ENCODE measurements at regions not wholly inside any gene's neighbourhood (a gene's known extent, or its start where the extent isn't known, plus 50 kb on each side); places are given as distances from the start of the nearest gene placed in this dataset.

DNA sequence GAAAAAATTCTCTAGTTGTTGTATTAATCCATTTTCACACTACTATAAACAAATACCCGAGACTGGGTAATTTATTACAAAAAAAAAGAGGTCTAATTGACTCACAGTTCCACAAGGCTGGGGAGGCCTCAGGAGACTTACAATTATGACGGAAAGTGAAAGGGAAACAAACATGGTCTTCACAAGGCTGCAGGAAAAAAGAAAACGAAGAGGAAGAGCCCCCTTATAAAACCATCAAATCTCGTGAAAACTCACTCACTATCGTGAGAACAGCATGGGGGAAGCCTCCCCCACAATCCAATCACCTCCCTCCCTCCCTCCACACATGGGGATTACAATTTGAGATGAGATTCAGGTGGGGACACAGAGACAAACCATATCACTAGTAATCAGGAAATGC, 61.7 kb upstream of the SPTBN1 start:
- no peak for DNase-seq
- Mint-ChIP-seq H3K36me3 (ENCODE audit: low read depth) (peaks cover 8% of the 10 kb centered on the region; the same call in 1 of the 2 replicates), H3K9me3 (peaks cover 11% of the 10 kb centered on the region), H3K27me3 (ENCODE audit: insufficient read depth) (peaks cover 3% of the 10 kb centered on the region; the same call in 1 of the 2 replicates), H3K27ac (no peak overlapping the region), H3K4me1 (ENCODE audit: low read depth) (peaks cover 10% of the 10 kb centered on the region), H3K4me3 (no peak overlapping the region)
- TF ChIP-seq, protein P1, sequence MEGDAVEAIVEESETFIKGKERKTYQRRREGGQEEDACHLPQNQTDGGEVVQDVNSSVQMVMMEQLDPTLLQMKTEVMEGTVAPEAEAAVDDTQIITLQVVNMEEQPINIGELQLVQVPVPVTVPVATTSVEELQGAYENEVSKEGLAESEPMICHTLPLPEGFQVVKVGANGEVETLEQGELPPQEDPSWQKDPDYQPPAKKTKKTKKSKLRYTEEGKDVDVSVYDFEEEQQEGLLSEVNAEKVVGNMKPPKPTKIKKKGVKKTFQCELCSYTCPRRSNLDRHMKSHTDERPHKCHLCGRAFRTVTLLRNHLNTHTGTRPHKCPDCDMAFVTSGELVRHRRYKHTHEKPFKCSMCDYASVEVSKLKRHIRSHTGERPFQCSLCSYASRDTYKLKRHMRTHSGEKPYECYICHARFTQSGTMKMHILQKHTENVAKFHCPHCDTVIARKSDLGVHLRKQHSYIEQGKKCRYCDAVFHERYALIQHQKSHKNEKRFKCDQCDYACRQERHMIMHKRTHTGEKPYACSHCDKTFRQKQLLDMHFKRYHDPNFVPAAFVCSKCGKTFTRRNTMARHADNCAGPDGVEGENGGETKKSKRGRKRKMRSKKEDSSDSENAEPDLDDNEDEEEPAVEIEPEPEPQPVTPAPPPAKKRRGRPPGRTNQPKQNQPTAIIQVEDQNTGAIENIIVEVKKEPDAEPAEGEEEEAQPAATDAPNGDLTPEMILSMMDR (IDR thresholded peaks at IDR 0.05) = no peak

DNA sequence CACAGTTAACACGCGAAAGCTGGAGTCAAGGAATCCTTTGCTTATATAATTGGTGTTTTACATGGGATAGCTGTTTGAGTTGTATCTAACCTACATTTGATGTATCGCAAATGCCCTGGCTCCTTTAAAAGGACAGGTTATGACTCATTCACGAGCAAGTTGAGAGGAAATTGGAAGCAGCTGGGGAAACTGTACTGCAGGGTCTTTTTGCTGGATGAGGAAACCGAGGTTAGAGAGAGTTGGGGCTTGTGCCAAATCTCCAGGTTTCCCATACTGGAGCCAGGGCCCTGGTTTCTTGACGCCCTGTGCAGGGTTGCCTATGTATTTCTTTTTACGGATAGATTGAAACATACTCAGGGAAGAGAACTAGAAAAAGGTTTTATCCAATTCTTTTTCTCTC, 60.0 kb upstream of the SPTBN1 start:
- no peaks in the 10 kb centered on the region for H3K27me3 Mint-ChIP-seq (ENCODE audit: insufficient read depth)
- TF ChIP-seq, protein P1 (IDR thresholded peaks at IDR 0.05) = no peak
- H3K36me3 Mint-ChIP-seq (ENCODE audit: low read depth) = peaks cover 8% of the 10 kb centered on the region; the same call in 1 of the 2 replicates
- H3K4me3 Mint-ChIP-seq = no peak overlapping the region
- H3K9me3 Mint-ChIP-seq = peaks cover 11% of the 10 kb centered on the region
- DNase-seq = peak; percentile 22
- H3K4me1 Mint-ChIP-seq (ENCODE audit: low read depth) = peaks cover 10% of the 10 kb centered on the region
- no peak overlapping the region for H3K27ac Mint-ChIP-seq

DNA sequence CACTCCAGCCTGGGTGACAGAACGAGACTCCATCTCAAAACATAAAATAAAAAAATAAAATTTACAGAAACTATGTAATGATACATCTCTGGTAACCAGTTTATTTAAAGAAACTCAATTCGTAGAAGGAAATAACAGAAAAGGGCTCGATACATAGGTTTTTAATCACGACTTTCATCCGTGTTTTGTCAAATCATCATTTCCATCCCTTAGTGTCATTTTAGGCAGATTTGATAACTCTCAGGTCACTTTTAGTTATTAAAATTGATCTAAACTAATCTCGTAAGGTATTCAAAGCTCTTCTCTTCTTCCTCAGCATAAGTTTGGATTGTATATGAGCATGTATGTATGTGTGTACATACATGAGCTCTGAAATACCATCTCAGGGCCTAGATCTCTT, 59.3 kb upstream of the SPTBN1 start:
- Mint-ChIP-seq H3K4me3 (no peak overlapping the region), H3K36me3 (ENCODE audit: low read depth) (peaks cover 8% of the 10 kb centered on the region; the same call in 1 of the 2 replicates), H3K4me1 (ENCODE audit: low read depth) (peaks cover 10% of the 10 kb centered on the region), H3K27me3 (ENCODE audit: insufficient read depth) (no peaks in the 10 kb centered on the region), H3K9me3 (peaks cover 11% of the 10 kb centered on the region), H3K27ac (no peak overlapping the region)
- TF ChIP-seq, protein P1 (IDR thresholded peaks at IDR 0.05) = no peak
- DNase-seq = no peak

DNA sequence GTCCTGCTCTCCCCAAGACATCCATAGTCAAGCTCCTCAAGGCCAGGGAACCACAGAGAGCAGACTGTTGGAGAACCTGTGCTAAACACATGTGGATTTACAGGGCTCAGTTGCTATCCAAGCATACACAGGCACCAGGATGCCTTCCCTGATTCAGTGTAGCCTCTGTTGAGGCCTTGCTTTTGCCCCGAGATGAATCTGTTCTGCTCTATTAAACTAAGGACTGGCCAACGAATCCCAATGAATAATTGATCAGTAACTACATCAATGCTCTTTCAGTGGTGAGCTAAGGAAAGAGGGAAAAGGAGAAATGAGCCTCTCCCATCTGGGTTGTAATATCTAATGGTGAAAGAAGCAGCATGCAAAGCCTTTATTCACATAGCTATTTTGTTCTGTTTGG, 58.7 kb upstream of the SPTBN1 start:
- H3K36me3 Mint-ChIP-seq (ENCODE audit: low read depth) = peaks cover 8% of the 10 kb centered on the region; the same call in 1 of the 2 replicates
- H3K9me3 Mint-ChIP-seq = peaks cover 11% of the 10 kb centered on the region
- H3K27me3 Mint-ChIP-seq (ENCODE audit: insufficient read depth) = no peaks in the 10 kb centered on the region
- H3K27ac Mint-ChIP-seq = no peak overlapping the region
- peaks cover 17% of the 10 kb centered on the region for H3K4me1 Mint-ChIP-seq (ENCODE audit: low read depth)
- DNase-seq = no peak
- no peak overlapping the region for H3K4me3 Mint-ChIP-seq
- TF ChIP-seq, protein P1 (IDR thresholded peaks at IDR 0.05) = no peak

DNA sequence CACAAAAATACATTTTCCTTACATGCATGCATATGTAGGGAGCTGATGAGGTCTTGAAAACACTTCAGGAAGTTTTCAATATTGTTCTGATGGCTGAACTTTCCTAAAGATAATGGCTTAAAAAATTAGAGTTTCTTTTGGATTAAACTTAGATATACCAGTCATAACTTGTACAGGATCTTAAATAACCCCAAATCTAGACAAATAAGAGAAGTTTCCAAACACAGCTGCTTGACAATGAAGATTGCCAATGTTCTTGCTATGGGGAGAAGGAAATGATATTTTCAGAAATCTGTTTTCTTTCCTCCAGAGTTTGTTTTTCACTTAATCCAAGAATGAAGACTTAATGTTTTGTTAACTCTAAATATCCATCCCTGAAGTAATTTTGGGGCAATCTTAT, 54.6 kb upstream of the SPTBN1 start:
- Mint-ChIP-seq H3K9me3 (peaks cover 4% of the 10 kb centered on the region; the same call in 1 of the 2 replicates), H3K4me3 (no peak overlapping the region), H3K27ac (no peak overlapping the region)

More for the DNA sequence above, 54.6 kb upstream of the SPTBN1 start:
- no peak for DNase-seq
- Mint-ChIP-seq H3K27me3 (ENCODE audit: insufficient read depth) (no peaks in the 10 kb centered on the region), H3K4me1 (ENCODE audit: low read depth) (peaks cover 8% of the 10 kb centered on the region), H3K36me3 (ENCODE audit: low read depth) (no peaks in the 10 kb centered on the region; the same call in 1 of the 2 replicates)
- TF ChIP-seq, protein P1 (IDR thresholded peaks at IDR 0.05) = no peak
